H1 (cell line): ENCODE measurements at regions not wholly inside any gene's neighbourhood (a gene's known extent, or its start where the extent isn't known, plus 50 kb on each side); places are given as distances from the start of the nearest gene placed in this dataset.

Source experiments
- CTCF ChIA-PET: fragments of 300-600 bp; sonication (Branson Sonifier 250); formaldehyde crosslinking; loops from one replicate; lab custom pipeline; 2021; ENCODE audit not compliant: partially characterized antibody; lab: Charles Lee
- POLR2A ChIA-PET: fragments of 300-600 bp; sonication (Branson Sonifier 250); formaldehyde crosslinking; loops from one replicate; lab custom pipeline; 2021; ENCODE audit warnings: inconsistent platforms; ENCODE audit not compliant: partially characterized antibody; lab: Charles Lee
- DNase-seq, 2 experiments: peaks; one replicate each; pipeline versions ENCODE4 v3.0.0 to v3.0.0-alpha.2; 2010 to 2022; ENCODE audit warnings: low spot score in 2 of 2, low read depth in 1 of 2, mixed read lengths in 1 of 2
- FAIRE-seq: peaks from 2 replicates; lab custom pipeline; 2011; peaks lifted over from hg19 to GRCh38; lab: Jason Lieb, UNC
- H2AFZ ChIP-seq: 2 replicates; pipeline ENCODE4 v1.8.1; 2012; ENCODE audit warnings: low read length, inconsistent platforms
- H2AK5ac ChIP-seq: 2 replicates; pipeline ENCODE4 v1.6.1; 2013; ENCODE audit warnings: low read depth, low read length
- H2BK120ac ChIP-seq: replicated peaks from 2 replicates; pipeline ENCODE3; 2013; ENCODE audit warnings: low read depth, low read length, inconsistent platforms
- H2BK12ac ChIP-seq: 2 replicates; pipeline ENCODE4 v1.6.1; 2013; ENCODE audit warnings: low read depth, low read length
- H2BK15ac ChIP-seq: 2 replicates; pipeline ENCODE4 v1.6.1; 2013; ENCODE audit warnings: low read length
- H2BK20ac ChIP-seq: 2 replicates; pipeline ENCODE4 v1.6.1; 2013; ENCODE audit warnings: low read length
- H2BK5ac ChIP-seq: 2 replicates; pipeline ENCODE4 v1.6.1; 2013; ENCODE audit warnings: low read depth, low read length
- H3K14ac ChIP-seq: 2 replicates; pipeline ENCODE4 v1.6.1; 2013; ENCODE audit warnings: inconsistent platforms; ENCODE audit not compliant: insufficient read length
- H3K18ac ChIP-seq: 2 replicates; pipeline ENCODE4 v1.6.1; 2013; ENCODE audit warnings: low read length; ENCODE audit errors: extremely low read depth
- H3K23ac ChIP-seq: 2 replicates; pipeline ENCODE4 v1.6.1; 2013; ENCODE audit warnings: inconsistent platforms; ENCODE audit not compliant: insufficient read length
- H3K23me2 ChIP-seq: 2 replicates; pipeline ENCODE4 v1.6.1; 2013; ENCODE audit warnings: low read depth, low read length
- H3K27ac ChIP-seq: 2 replicates; pipeline ENCODE4 v1.6.1; 2011; ENCODE audit warnings: low read depth, low read length, inconsistent platforms
- H3K27me3 ChIP-seq, 4 experiments: replicated peaks in 1 of 4; 1 replicate in 1 of 4; 2 replicates in 3 of 4; pipeline versions ENCODE4 v1.6.1 to v1.8.1; 2011 to 2013; ENCODE audit warnings: low read length in 3 of 4, mild to moderate bottlenecking in 3 of 4, inconsistent platforms in 2 of 4, mixed read lengths in 2 of 4, moderate library complexity in 1 of 4; ENCODE audit not compliant: control insufficient read depth in 3 of 4, insufficient read depth in 3 of 4; ENCODE audit errors: extremely low read depth in 1 of 4
- H3K36me3 ChIP-seq, 4 experiments: 2 replicates each; pipeline versions ENCODE4 v1.6.1 to v1.8.1; 2011 to 2013; ENCODE audit warnings: mild to moderate bottlenecking in 4 of 4, low read length in 3 of 4, moderate library complexity in 2 of 4, control low read depth in 1 of 4, inconsistent platforms in 1 of 4; ENCODE audit not compliant: insufficient read depth in 4 of 4, control insufficient read depth in 2 of 4
- H3K4ac ChIP-seq: replicated peaks from 2 replicates; pipeline ENCODE3; 2013; ENCODE audit warnings: low read length, low read depth, mixed read lengths, inconsistent platforms; ENCODE audit not compliant: insufficient read length
- H3K4me1 ChIP-seq, 4 experiments: replicated peaks in 1 of 4; 1 replicate in 1 of 4; 2 replicates in 3 of 4; pipeline versions ENCODE4 v1.6.1 to v1.8.1; 2011 to 2013; ENCODE audit warnings: low read length in 3 of 4, inconsistent platforms in 2 of 4, mixed read lengths in 1 of 4; ENCODE audit not compliant: insufficient read depth in 4 of 4, control insufficient read depth in 3 of 4
- H3K4me2 ChIP-seq, 2 experiments: 2 replicates each; pipeline versions ENCODE4 v1.6.1 to v1.8.1; 2011 to 2013; ENCODE audit warnings: low read depth in 2 of 2, low read length in 2 of 2, control low read depth in 1 of 2, inconsistent platforms in 1 of 2, mild to moderate bottlenecking in 1 of 2; ENCODE audit not compliant: insufficient read depth in 1 of 2
- H3K4me3 ChIP-seq, 4 experiments: fragments of 200-600, 300-600 bp in 1 of 4; sonication (generic), shearing (Covaris generic), sonication (Bioruptor Twin) in 1 of 4; 2 replicates each; pipeline versions ENCODE4 v1.5.1 to v1.8.1; 2011 to 2016; ENCODE audit warnings: low read length in 4 of 4, low read depth in 3 of 4, control low read depth in 2 of 4, inconsistent platforms in 2 of 4, mild to moderate bottlenecking in 2 of 4, mixed read lengths in 1 of 4, moderate library complexity in 1 of 4; ENCODE audit not compliant: insufficient read depth in 2 of 4; ENCODE audit errors: extremely low read depth in 1 of 4
- H3K56ac ChIP-seq: replicated peaks from 2 replicates; pipeline ENCODE3; 2013; ENCODE audit warnings: low read depth, mild to moderate bottlenecking, mixed read lengths, low read length, inconsistent platforms; ENCODE audit not compliant: insufficient read length
- H3K79me1 ChIP-seq: 2 replicates; pipeline ENCODE4 v1.6.1; 2013; ENCODE audit warnings: low read depth, low read length, control low read depth
- H3K79me2 ChIP-seq, 2 experiments: 2 replicates each; pipeline versions ENCODE4 v1.6.1 to v1.8.1; 2012 to 2013; ENCODE audit warnings: low read length in 2 of 2, mild to moderate bottlenecking in 2 of 2, inconsistent platforms in 1 of 2; ENCODE audit not compliant: insufficient read depth in 2 of 2, control insufficient read depth in 1 of 2
- H3K9ac ChIP-seq, 4 experiments: replicated peaks in 1 of 4; 1 replicate in 1 of 4; 2 replicates in 3 of 4; pipeline versions ENCODE4 v1.6.1 to v1.8.1; 2011 to 2013; ENCODE audit warnings: low read depth in 3 of 4, low read length in 3 of 4, control low read depth in 2 of 4, mild to moderate bottlenecking in 2 of 4, moderate library complexity in 2 of 4, inconsistent platforms in 1 of 4; ENCODE audit errors: extremely low read depth in 1 of 4
- H3K9me3 ChIP-seq, 2 experiments: 2 replicates each; pipeline versions ENCODE4 v1.6.1 to v1.8.1; 2012 to 2013; ENCODE audit warnings: mild to moderate bottlenecking in 2 of 2, moderate library complexity in 2 of 2, control low read depth in 1 of 2, inconsistent platforms in 1 of 2, low read depth in 1 of 2, low read length in 1 of 2, mixed read lengths in 1 of 2; ENCODE audit not compliant: insufficient read depth in 2 of 2
- H4K20me1 ChIP-seq, 2 experiments: replicated peaks in 1 of 2; 2 replicates each; pipeline versions ENCODE3 to v1.8.1; 2011 to 2013; ENCODE audit warnings: inconsistent platforms in 2 of 2, low read length in 2 of 2, mild to moderate bottlenecking in 1 of 2; ENCODE audit not compliant: insufficient read depth in 2 of 2, control insufficient read depth in 1 of 2
- H4K5ac ChIP-seq: 2 replicates; pipeline ENCODE4 v1.6.1; 2013; ENCODE audit warnings: low read length, low read depth, mixed read lengths, inconsistent platforms; ENCODE audit not compliant: insufficient read length
- H4K8ac ChIP-seq: 2 replicates; pipeline ENCODE4 v1.8.0; 2013; ENCODE audit warnings: mild to moderate bottlenecking, moderate library complexity, low read length, inconsistent platforms; ENCODE audit not compliant: insufficient read depth; ENCODE audit errors: extremely low read depth
- H4K91ac ChIP-seq: replicated peaks from 2 replicates; pipeline ENCODE3; 2013; ENCODE audit warnings: low read length, mixed read lengths, inconsistent platforms; ENCODE audit not compliant: insufficient read length
- CTCF ChIP-seq, 3 experiments: IDR thresholded peaks; 1 replicate in 2 of 3; 2 replicates in 1 of 3; pipeline versions ENCODE4 v1.5.1 to v1.6.1; 2011; ENCODE audit warnings: low read length in 3 of 3, mild to moderate bottlenecking in 3 of 3, inconsistent platforms in 2 of 3, low read depth in 1 of 3, moderate library complexity in 1 of 3; ENCODE audit not compliant: insufficient read depth in 1 of 3; ENCODE audit errors: control extremely low read depth in 1 of 3
- NRF1 ChIP-seq: IDR thresholded peaks from 2 replicates; pipeline ENCODE4 v1.6.1; 2011; ENCODE audit warnings: mild to moderate bottlenecking, low read depth, low read length, improper control_type of control experiment
- RAD21 ChIP-seq, 2 experiments: IDR thresholded peaks in 1 of 2; conservative IDR thresholded peaks in 1 of 2; 2 replicates each; pipeline ENCODE4 v1.6.1; 2011; ENCODE audit warnings: low read depth in 2 of 2, low read length in 2 of 2, improper control_type of control experiment in 1 of 2, inconsistent platforms in 1 of 2, mild to moderate bottlenecking in 1 of 2, moderate library complexity in 1 of 2
- RBBP5 ChIP-seq: IDR thresholded peaks from 2 replicates; pipeline ENCODE4 v1.7.1; 2012; ENCODE audit warnings: low read depth, mild to moderate bottlenecking, inconsistent platforms, low read length, moderate library complexity, borderline replicate concordance
- SP2 ChIP-seq: IDR thresholded peaks from 2 replicates; pipeline ENCODE4 v1.6.1; 2012; ENCODE audit warnings: mild to moderate bottlenecking, low read length, inconsistent platforms
- SRF ChIP-seq: IDR thresholded peaks from 2 replicates; pipeline ENCODE4 v1.6.1; 2011; ENCODE audit warnings: mild to moderate bottlenecking, low read depth, low read length, moderate library complexity
- WGBS, 2 experiments: shearing (Covaris generic) in 1 of 2; methylation state at CpG; one replicate each; pipeline versions ENCODE4 v1.1.6 to v1.1.7; 2013 to 2015; ENCODE audit warnings: low lambda C conversion rate in 2 of 2, mixed read lengths in 2 of 2, inconsistent platforms in 1 of 2, low coverage in 1 of 2, missing lambda C conversion rate in 1 of 2; ENCODE audit not compliant: insufficient replicate concordance in 2 of 2, insufficient coverage in 1 of 2, insufficient read length in 1 of 2; ENCODE audit errors: extremely low coverage in 1 of 2, missing lambda C conversion rate in 1 of 2; 5-methylcytosine and 5-hydroxymethylcytosine counted together

GRCh38 chr1:118317842-118318614 lies 133.0 kb upstream of the SPAG17 start:
- FAIRE-seq, result no peak

More at GRCh38 chr1:118317842-118318614, 133.0 kb upstream of the SPAG17 start:
- Histone ChIP-seq H3K36me3 (no peaks in the 10 kb centered on the region), H4K20me1 (no peaks in the 10 kb centered on the region), H3K23ac (no peak overlapping the region), H2BK5ac (no peak overlapping the region), H3K27ac (no peak overlapping the region), H3K4me2 (no peak overlapping the region), H4K91ac (no peak overlapping the region), H2AK5ac (no peak overlapping the region), H3K14ac (no peak overlapping the region), H3K4ac (no peak overlapping the region), H3K4me3 (no peak overlapping the region), H2AFZ (no peak overlapping the region), H3K9ac (no peak overlapping the region), H3K18ac (no peak overlapping the region), H3K56ac (no peak overlapping the region), H3K79me2 (no peaks in the 10 kb centered on the region), H3K27me3 (no peaks in the 10 kb centered on the region), H4K8ac (no peak overlapping the region), H2BK120ac (no peak overlapping the region), H3K9me3 (no peaks in the 10 kb centered on the region), H4K5ac (no peak overlapping the region), H3K23me2 (no peaks in the 10 kb centered on the region; the same call in 1 of the 2 replicates), H3K4me1 (no peaks in the 10 kb centered on the region), H3K79me1 (no peaks in the 10 kb centered on the region), H2BK20ac (no peak overlapping the region), H2BK12ac (no peak overlapping the region), H2BK15ac (no peak overlapping the region)
- WGBS, 2 experiments, result 93% methylated on average over 6 of the region's 6 CpGs; no CpG with 5 or more reads in 1 of the 2 experiments
- no peak for DNase-seq
- TF ChIP-seq SP2 (no peak), CTCF (IDR thresholded peaks at IDR 0.05; ENCODE audit: control extremely low read depth in 1 of 3, insufficient read depth in 1 of 3, low read depth in 1 of 3, low read length in 3 of 3) (peak in 2 of 3 experiments; percentile 20 to 29; a peak in 2 of 4 replicates), SRF (no peak), RAD21 (IDR thresholded peaks at IDR 0.05 in 1 of 2, conservative IDR thresholded peaks at IDR 0.05 in 1 of 2; ENCODE audit: low read depth in 2 of 2, low read length in 2 of 2) (peak; percentile 10 to 26; a peak in 1 of 4 replicates), RBBP5 (no peak), NRF1 (no peak)
- ChIA-PET CTCF (interaction anchor here (0.9 to 1.5 kb wide), 4 partner anchors 10 to 94 kb away, joined by 3 to 5 read pairs (median 4); no protein-coding TSS in a partner anchor), POLR2A (no interaction called here)
